D721Med (cell line): ENCODE measurements at regions not wholly inside any gene's neighbourhood (a gene's known extent, or its start where the extent isn't known, plus 50 kb on each side); places are given as distances from the start of the nearest gene placed in this dataset.

ENCODE experiments used
- DNase-seq: peaks from one replicate; pipeline ENCODE4 v3.0.0; 2011; ENCODE audit warnings: low spot score; ENCODE audit not compliant: insufficient read length
- FAIRE-seq: peaks from 2 replicates; lab custom pipeline; 2011; peaks lifted over from hg19 to GRCh38; lab: Jason Lieb, UNC
- TF ChIP-seq, protein P1 (sequence below): IDR thresholded peaks from 2 replicates; pipeline ENCODE4 v1.5.1; 2012; ENCODE audit warnings: mild to moderate bottlenecking, control low read depth; ENCODE audit not compliant: insufficient read depth; ENCODE audit errors: missing control alignments

DNA sequence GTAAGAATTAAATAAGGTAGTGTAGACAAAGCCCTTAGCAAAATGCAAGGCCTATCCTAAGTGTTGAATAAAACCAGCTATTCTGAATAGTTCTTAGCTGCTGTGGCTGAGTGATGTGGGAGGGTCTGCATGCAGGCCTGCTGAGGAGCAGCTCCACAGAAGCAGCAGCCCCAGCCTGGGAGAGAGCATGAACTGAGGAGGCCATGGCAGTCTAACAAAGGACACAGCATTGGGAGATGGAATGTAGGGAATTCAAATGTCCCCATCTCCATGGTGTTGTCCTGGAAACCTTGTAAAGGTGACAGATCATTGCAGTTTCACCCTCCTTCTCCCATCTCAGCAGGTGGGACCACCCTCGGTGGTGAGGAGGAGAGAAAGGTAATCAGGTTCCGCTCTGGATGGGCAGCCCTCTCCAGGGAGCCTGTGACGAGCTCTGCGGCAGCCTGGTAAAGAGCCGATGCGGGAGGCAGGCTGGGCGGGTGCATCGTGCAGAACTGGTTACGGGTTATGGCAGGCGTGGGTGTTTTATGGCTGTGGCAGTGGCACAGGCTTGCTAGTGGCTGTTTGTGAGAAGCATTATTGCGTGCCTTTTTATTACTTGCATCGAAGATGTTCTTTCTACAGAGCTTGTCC lies 199.9 kb upstream of the GLRA1 start:
- TF ChIP-seq, protein P1, sequence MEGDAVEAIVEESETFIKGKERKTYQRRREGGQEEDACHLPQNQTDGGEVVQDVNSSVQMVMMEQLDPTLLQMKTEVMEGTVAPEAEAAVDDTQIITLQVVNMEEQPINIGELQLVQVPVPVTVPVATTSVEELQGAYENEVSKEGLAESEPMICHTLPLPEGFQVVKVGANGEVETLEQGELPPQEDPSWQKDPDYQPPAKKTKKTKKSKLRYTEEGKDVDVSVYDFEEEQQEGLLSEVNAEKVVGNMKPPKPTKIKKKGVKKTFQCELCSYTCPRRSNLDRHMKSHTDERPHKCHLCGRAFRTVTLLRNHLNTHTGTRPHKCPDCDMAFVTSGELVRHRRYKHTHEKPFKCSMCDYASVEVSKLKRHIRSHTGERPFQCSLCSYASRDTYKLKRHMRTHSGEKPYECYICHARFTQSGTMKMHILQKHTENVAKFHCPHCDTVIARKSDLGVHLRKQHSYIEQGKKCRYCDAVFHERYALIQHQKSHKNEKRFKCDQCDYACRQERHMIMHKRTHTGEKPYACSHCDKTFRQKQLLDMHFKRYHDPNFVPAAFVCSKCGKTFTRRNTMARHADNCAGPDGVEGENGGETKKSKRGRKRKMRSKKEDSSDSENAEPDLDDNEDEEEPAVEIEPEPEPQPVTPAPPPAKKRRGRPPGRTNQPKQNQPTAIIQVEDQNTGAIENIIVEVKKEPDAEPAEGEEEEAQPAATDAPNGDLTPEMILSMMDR = no peak
- FAIRE-seq (no peak), DNase-seq (no peak)

GRCh38 chr5:152118676-152119470 lies 194.2 kb upstream of the GLRA1 start:
- no peak for DNase-seq
- TF ChIP-seq, protein P1 = no peak
- no peak for FAIRE-seq

- FAIRE-seq (no peak), DNase-seq (no peak)
- TF ChIP-seq, protein P1 = no peak
Measured at GRCh38 chr5:152116934-152117333, 192.3 kb upstream of the GLRA1 start.

- DNase-seq (no peak), FAIRE-seq (no peak)
- TF ChIP-seq, protein P1 = no peak
Measured at GRCh38 chr5:152113401-152113800, 188.8 kb upstream of the GLRA1 start.

GRCh38 chr5:152107220-152107619 lies 182.6 kb upstream of the GLRA1 start:
- FAIRE-seq (no peak), DNase-seq (no peak)
- TF ChIP-seq, protein P1 = no peak

DNA sequence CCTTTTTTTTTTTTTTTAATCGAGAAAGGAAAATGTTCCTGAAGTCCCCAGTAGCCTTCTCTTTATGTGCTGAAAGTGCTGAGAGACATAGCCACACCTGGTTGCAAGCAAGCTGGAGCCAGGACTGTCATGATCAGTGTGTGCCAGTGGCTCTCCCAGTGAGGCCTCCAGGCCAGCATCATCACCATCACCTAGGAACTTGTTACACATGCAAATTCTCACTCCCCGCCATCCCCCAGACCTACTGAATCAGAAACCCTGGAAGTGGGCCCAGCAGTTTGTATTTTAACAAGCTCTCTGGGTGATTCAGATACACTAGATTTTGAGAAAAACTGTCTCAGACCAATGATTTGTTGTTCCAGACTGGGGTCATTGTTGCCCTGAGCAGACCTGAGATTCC lies 181.9 kb upstream of the GLRA1 start:
- DNase-seq (no peak), FAIRE-seq (no peak)
- TF ChIP-seq, protein P1 = no peak

- FAIRE-seq (no peak), DNase-seq (no peak)
- TF ChIP-seq, protein P1 = no peak
Measured at GRCh38 chr5:152105085-152105484, 180.4 kb upstream of the GLRA1 start.
